ENCODE measurements at regions not wholly inside any gene's neighbourhood (a gene's known extent, or its start where the extent isn't known, plus 50 kb on each side); places are given as distances from the start of the nearest gene placed in this dataset.

DNA sequence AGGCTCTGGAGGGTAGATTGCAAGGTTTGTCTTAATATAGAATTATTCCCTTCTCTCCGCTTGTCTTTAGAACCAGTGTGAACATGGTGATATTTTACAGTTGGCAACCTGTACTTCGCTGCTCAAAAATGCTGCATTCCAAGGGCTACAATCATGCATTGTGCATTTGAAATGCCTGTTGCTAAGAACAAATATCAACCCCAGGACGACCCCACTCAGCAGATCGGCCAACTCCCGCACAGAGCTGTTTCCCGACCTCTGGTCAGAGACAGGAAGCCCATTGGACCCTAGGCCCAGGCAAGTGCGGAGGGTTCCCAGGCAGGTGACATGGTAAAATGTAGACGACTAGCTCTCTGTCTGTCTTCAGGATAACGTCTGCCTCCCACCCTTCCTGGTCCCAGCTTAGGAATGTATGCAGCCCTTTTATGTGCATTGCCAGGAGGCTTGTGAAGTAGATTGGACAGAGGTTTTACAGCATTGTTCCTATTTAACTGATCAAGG lies 263.5 kb downstream of the FOXO1 start:
- Histone ChIP-seq H3K27me3 (ENCODE audit: insufficient read depth, low read length) (no peaks in the 10 kb centered on the region), H3K4me1 (ENCODE audit: insufficient read depth, low read length, severe bottlenecking) (peaks cover 22% of the 10 kb centered on the region), H3K4me3 (ENCODE audit: low read depth, low read length, poor library complexity, severe bottlenecking) (peak overlapping the region; percentile 23), H3K4me2 (ENCODE audit: low read length) (peak overlapping the region; percentile 49), H3K27ac (ENCODE audit: low read depth, low read length, poor library complexity, severe bottlenecking) (peak overlapping the region; percentile 80), H2AFZ (ENCODE audit: low read length) (peak overlapping the region; percentile 84; the same call in 1 of the 2 replicates), H3K9me3 (ENCODE audit: low read length) (0 out of 2 replicates have a peak, but pooled peaks cover 3% of the 10 kb centered on the region), H3K9me2 (ENCODE audit: low read depth, low read length) (no peaks in the 10 kb centered on the region), H3K9ac (ENCODE audit: low read length) (peak overlapping the region; percentile 44; the same call in 1 of the 2 replicates), H3K36me3 (ENCODE audit: insufficient read depth, low read length) (no peaks in the 10 kb centered on the region), H4K20me1 (ENCODE audit: insufficient read depth, low read length) (no peaks in the 10 kb centered on the region), H3K79me2 (ENCODE audit: insufficient read depth, low read length) (no peaks in the 10 kb centered on the region), H3F3A (ENCODE audit: insufficient read depth, low read length) (peaks cover 13% of the 10 kb centered on the region)
- TF ChIP-seq EZH2 (IDR thresholded peaks at IDR 0.05; ENCODE audit: borderline replicate concordance, low read length) (no peak), CTCF (IDR thresholded peaks at IDR 0.05; ENCODE audit: low read length) (no peak)

DNA sequence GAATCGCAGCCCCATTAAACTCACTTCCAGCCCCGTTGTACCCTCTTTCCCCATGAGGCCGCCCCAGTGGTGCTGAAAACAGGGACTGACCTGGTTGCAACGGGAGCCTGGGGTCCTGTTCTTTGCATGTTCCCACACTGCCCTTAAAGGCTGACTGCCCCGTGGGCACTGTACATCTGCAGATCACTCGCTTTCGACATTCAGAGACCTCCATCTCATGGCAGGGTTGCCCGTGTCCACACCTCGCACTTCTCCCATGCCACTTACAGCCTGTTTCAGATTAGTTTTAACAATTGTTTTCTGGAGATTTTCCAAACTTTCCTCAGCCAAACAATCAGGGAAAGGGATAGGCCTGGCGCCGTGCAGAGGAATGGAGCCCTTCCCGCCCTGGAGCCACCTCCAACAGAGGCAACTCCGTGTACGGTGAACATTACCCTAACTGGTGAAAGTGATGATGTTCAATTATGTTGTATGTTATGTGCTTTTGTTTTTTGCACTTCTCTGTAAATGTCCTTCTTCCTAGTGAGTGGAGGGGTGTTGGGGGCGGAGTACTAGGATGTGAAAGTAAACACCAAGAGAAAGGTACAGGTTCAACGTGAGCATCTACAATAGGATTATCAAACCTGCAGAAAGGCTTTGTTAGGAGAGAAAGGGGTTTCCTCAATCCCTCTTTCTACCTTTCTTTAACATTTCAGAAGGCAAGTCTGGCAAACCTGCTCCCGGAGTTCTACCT lies 262.8 kb downstream of the FOXO1 start:
- H3K9me2 ChIP-seq (ENCODE audit: low read depth, low read length) = no peaks in the 10 kb centered on the region
- H3K27me3 ChIP-seq (ENCODE audit: insufficient read depth, low read length) = no peaks in the 10 kb centered on the region
- no peak overlapping the region for H3K9ac ChIP-seq (ENCODE audit: low read length)
- H3K4me1 ChIP-seq (ENCODE audit: insufficient read depth, low read length, severe bottlenecking) = peaks cover 22% of the 10 kb centered on the region
- no peaks in the 10 kb centered on the region for H4K20me1 ChIP-seq (ENCODE audit: insufficient read depth, low read length)
- no peaks in the 10 kb centered on the region for H3K79me2 ChIP-seq (ENCODE audit: insufficient read depth, low read length)
- H3K9me3 ChIP-seq (ENCODE audit: low read length) = no peaks in the 10 kb centered on the region
- H3K27ac ChIP-seq (ENCODE audit: low read depth, low read length, poor library complexity, severe bottlenecking) = peak overlapping the region; percentile 80
- TF ChIP-seq EZH2 (IDR thresholded peaks at IDR 0.05; ENCODE audit: borderline replicate concordance, low read length) = no peak
- TF ChIP-seq CTCF (IDR thresholded peaks at IDR 0.05; ENCODE audit: low read length) = no peak
- no peaks in the 10 kb centered on the region for H3K36me3 ChIP-seq (ENCODE audit: insufficient read depth, low read length)
- no peak overlapping the region for H3K4me3 ChIP-seq (ENCODE audit: low read depth, low read length, poor library complexity, severe bottlenecking)
- no peak overlapping the region for H2AFZ ChIP-seq (ENCODE audit: low read length)
- no peak overlapping the region for H3K4me2 ChIP-seq (ENCODE audit: low read length)
- H3F3A ChIP-seq (ENCODE audit: insufficient read depth, low read length) = peaks cover 13% of the 10 kb centered on the region

DNA sequence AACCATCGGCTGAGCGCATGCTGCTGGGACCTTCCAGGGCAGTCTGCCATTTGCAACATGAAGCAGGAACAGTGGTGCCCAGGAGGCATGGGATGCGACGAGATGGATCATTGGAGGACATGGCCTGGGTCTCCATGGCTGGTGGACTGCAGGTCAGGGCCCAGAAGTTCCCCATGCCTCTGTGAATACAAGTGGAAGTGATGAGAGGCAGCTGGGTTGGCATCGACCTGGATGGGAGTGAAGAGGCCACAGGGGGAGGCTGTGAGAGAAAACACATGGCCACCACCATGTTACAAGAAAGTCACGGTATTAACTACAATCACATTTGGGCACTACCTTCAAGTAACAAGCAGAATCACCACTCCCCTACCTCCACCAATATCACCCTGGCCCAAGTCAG lies 262.0 kb downstream of the FOXO1 start:
- Histone ChIP-seq H3K4me2 (ENCODE audit: low read length) (no peak overlapping the region), H3K9ac (ENCODE audit: low read length) (no peak overlapping the region), H3K9me2 (ENCODE audit: low read depth, low read length) (no peaks in the 10 kb centered on the region), H3K4me1 (ENCODE audit: insufficient read depth, low read length, severe bottlenecking) (peaks cover 26% of the 10 kb centered on the region), H3K27ac (ENCODE audit: low read depth, low read length, poor library complexity, severe bottlenecking) (no peak overlapping the region), H3K27me3 (ENCODE audit: insufficient read depth, low read length) (no peaks in the 10 kb centered on the region), H3K9me3 (ENCODE audit: low read length) (no peaks in the 10 kb centered on the region), H4K20me1 (ENCODE audit: insufficient read depth, low read length) (no peaks in the 10 kb centered on the region), H3K36me3 (ENCODE audit: insufficient read depth, low read length) (no peaks in the 10 kb centered on the region), H2AFZ (ENCODE audit: low read length) (no peak overlapping the region), H3F3A (ENCODE audit: insufficient read depth, low read length) (peaks cover 9% of the 10 kb centered on the region), H3K4me3 (ENCODE audit: low read depth, low read length, poor library complexity, severe bottlenecking) (no peak overlapping the region), H3K79me2 (ENCODE audit: insufficient read depth, low read length) (no peaks in the 10 kb centered on the region)
- no peak for TF ChIP-seq CTCF (IDR thresholded peaks at IDR 0.05; ENCODE audit: low read length)
- no peak for TF ChIP-seq EZH2 (IDR thresholded peaks at IDR 0.05; ENCODE audit: borderline replicate concordance, low read length)
